ENCODE measurements at regions not wholly inside any gene's neighbourhood (a gene's known extent, or its start where the extent isn't known, plus 50 kb on each side); places are given as distances from the start of the nearest gene placed in this dataset.
"Not testable (repeated sequence)": the region's sequence is repeated elsewhere in the genome, so short reads cannot be mapped to it uniquely, and the experiment has no call there.

DNA sequence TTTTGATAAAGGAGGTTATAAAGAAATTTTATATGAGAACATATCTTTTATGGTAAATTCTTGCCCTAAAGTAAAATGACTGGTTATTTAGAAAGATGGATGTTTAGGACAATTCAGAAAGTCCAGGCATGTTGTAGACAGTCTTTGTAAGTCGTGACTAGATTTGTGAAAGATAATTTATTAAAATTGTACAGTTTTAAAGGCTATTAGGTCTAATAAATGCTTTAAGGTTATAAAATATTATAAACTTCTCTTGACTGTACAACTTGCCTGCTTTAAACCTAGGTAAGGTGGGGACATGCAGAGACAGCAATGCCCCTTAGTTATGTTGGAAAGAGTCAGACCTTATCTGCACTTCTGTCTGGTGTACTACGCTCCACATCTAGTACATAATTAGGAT lies 933.5 kb downstream of the SI start:
- no peak for DNase-seq (ENCODE audit: low read depth, low spot score)

DNA sequence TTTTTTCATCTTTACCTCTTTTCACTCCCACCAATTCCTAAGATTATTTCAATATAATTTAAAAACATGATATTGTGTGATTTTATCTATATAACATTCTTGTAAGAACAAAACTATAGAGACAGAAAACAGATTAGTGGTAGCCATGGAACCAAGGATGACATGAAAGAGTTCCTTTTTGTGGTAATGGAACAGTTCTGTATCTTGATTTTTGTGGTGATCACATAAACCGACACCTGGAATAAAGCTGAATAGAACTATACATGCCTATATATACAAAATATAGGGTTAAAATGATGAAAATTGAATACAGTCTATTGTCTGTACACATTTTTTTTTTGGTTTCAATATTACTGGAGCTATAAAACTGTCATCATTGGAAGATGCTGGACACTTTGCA lies 945.4 kb downstream of the SI start:
- DNase-seq (ENCODE audit: low read depth, low spot score) = no peak

DNA sequence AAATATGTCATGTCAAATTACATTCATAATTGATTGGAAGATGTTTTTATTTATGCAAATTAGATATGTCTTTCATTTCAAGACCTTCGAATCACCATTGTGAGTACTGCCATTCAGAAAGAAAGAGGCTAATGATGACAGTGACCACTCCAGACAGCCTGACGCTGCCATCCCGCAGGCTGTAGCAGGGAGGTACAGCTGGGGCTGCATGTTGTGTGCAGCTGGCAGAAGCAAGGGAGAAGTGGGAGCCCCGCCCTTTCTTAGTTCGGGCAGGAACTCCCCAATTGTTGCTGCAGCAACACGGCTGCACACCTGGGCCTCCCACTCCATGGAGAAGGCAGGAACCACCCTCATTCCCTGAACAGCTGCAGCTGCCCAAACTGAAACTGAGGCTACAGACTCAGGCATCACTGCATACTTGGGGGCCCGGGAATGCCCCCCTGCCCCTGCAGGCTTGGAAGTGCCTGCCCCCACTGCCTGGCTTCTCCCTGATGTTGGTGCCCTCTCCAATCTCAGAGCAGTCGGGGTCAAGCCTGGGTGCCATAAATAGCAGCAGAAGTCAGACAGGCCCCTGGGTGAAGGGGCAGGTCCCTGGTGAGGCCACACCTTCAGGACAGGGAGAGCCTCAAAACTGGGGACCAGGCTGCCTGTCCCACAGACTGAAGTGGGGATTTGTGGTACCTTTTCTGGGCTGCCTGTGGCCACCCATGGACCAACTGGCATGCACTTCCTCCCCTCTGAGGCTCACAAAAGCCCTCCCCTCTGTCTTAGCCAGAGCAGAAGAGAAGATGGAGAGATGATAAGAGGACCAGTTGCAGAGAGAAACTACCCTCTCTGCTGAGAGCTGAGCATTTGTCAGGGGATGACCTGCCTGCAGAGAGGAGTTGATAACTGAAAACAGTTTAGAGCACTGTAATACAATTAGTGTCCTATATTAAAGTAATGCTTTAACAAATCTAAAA lies 964.6 kb downstream of the SI start:
- no peak for DNase-seq (ENCODE audit: low read depth, low spot score)

DNA sequence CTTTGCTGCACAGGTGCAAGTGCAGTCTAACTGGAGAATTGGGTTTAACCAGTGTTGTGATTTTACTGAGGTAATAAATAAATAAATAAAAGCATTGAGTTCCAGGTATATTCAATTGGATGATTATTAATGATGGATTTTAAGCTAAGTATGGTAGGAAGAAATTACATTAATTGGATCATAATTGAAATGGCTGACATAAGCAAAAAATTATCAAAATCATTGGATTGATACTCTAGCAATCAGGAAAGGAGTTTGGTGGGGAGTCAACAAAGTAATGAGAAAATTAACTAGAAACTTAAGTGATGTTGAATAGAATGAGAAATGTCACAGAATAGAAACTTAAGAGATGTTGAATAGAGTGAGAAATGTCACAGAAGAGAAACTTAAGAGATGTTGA lies 981.9 kb downstream of the SI start:
- DNase-seq (ENCODE audit: low read depth, low spot score) = no peak

DNA sequence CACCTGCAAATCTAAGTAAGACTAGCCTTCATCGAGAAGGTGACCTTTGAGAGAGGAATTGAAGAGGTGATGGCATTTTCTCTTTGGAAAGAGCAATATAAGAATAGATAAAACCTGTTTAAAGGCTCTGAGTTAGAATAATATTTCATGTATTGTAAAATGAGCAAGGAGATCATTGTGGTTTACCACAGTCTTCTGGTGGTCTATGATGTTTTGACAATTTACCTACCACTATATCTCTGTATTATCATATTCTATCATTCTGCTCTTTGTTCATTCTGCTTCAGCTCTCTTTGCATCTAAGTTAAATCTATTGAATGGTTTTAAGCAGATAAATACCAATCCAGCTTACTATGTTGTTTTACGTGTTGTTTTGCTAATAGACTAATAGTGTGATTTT lies 982.3 kb downstream of the SI start:
- no peak for DNase-seq (ENCODE audit: low read depth, low spot score)

DNA sequence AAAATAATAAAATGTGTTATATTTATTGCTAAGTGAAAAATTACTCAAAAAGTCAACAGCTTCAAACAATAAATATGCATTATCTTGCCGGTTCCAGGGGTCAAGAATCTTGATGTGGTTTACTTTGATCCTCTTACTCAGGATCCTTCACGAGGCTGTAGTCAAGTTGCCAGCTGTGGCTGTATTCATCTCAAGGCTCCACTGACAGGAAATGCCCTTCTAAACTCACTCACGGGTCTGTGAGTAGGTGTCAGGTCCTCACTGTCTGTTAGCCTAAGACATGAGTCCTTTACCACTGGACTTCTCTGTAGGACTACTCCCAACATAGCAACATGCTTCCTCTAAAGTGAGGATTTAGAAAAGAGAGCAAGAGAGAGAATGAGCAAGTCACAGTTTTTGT lies 983.0 kb downstream of the SI start:
- no peak for DNase-seq (ENCODE audit: low read depth, low spot score)

DNA sequence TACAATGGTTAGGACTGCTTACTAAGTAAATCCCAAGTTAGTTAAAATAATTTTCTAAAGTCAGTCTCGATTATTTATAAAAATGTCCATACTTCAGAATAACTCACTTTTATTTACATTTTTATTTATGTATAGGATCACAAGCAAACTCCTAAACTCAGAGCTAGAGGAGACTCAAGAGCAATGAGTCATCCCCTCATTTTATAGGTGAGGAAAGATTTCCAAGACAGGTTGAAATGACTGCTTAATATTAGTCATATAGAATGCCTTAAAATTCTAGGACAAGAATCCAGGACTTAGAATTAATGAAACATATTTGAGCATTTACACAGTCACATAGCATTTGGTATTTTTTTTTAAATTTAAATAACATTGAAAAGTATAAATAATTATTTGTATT lies 983.8 kb downstream of the SI start:
- no peak for DNase-seq (ENCODE audit: low read depth, low spot score)

DNA sequence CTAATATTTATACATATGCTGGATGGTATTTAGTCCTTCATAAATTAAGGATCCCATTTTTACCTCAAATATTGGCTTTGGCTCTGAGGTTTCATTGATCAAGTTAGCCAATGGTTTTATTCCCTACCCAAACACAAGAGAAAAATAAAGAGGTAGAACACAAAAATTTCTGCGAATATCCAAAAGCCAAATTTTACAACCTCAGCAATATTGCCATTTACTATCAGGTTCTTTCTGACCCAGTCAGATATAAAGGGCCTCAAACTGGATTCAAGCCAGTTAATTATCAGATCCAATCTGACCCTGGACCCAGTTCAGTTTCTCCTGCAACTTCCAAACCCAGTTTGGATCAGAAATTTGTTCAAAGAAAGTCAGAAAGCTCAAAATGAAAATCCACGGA lies 998.1 kb downstream of the SI start:
- no peak for DNase-seq (ENCODE audit: low read depth, low spot score)

DNA sequence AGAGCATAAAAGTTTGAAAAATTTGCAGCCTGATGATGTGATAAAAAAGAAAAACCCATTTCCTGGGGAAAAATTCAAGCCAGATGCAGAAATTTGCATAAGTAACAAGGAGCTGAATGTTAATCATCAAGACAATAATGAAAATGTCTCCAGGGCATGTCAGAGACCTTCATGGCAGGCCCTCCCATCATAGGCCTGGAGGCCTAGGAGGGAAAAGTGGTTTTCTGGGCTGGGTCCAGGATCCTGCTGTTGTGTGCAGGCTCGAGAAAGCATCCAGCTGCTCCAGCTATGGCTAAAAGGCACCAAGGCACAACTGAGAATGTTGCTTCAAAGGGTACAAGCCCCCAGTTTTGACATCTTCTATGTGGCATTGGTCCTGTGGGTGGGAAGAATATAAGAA lies 1014.0 kb downstream of the SI start:
- no peak for DNase-seq (ENCODE audit: low read depth, low spot score)

DNA sequence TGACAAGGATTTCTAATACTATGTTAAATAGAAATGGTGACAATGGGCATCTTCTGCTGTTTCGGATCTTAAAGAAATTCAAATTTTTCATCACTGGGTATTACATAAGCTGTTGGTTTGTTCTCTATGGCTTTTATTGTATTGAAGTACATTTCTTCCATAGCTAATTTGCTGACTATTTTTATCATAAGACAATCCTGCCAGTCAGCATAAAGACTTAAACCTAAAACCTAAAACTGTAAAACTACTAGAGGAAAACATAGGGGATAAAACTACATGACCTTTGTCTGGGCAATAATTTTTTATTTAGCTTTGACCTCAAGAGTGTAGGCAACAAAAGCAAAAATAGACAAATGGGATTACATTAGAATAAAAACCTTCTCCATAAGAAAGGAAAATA lies 1017.4 kb downstream of the SI start:
- no peak for DNase-seq (ENCODE audit: low read depth, low spot score)

DNA sequence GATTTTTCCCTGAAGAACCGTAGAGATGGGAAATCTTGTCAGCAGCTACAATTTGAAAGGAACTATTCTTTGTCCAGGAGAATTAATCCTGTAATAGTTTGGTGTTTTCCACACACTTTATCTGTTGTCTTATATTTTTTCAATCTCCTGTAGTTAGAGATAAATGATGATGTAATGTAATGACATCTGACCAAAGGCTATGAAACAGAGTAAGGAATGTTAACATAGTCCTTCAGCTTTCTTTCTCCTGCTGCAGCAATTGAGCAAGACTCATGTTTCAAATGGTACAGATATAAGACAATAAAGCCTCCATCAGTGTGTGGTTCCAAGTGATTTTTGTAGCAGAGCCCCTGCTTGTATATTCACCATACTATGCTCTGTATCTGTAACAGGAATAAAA lies 1028.4 kb downstream of the SI start:
- DNase-seq (ENCODE audit: low read depth, low spot score) = no peak

DNA sequence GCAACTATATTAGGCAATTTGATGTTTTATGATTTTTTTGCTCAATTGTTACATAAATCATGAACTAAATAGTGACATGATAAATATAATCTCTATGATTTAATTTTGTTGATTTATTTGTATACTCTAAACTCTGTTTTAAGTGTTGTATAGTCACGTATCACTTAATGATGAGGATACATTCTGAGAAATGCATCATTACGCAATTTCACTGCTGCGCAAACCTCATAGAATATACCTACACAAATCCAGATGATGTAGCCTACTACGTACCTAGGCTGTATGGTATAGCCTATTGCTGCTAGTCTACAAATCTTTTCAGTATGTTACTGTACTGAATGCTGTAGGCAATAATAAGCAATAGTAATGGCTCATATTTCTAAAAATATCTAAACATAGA lies 1029.8 kb downstream of the SI start:
- DNase-seq (ENCODE audit: low read depth, low spot score) = no peak

DNA sequence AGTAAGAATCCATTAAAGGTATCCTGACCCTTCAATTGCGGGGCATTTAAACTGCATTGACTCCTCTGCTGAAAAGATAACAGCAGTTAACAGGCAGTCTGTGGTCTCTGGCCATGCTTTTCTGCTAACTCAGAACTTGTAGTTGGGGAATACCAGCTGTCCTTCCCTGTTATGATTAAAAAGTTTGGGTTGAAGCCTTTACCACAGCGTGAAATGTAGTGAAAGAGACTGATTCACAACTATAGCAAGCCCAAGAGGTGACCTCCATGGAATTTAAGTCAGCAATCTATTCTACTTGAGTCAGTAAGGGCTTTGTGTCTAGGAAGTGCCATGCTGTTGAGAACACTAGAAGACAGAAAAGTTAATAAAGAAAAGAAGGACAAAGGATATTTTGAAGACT lies 1037.3 kb downstream of the SI start:
- peak; percentile 8 for DNase-seq (ENCODE audit: low read depth, low spot score)

DNA sequence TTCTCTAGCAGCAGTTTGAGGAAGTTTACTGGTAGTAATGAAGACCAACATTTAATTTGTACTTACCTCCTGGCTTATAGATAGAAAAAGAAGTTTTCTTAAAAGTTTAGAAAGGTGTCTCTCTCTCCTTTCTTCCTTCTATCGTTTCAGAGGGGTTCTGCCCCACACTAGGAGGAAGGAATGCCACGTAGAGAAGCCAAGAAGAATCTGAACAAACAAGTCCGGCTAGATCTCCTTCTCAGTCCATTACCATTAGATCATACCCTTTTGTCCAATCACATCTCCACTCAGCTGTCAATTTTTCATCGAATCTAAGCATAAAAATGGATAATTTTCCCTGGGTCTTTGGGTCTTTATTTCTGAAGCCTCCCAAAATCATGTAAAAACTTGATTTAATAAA lies 1048.1 kb downstream of the SI start:
- DNase-seq (ENCODE audit: low read depth, low spot score) = no peak

DNA sequence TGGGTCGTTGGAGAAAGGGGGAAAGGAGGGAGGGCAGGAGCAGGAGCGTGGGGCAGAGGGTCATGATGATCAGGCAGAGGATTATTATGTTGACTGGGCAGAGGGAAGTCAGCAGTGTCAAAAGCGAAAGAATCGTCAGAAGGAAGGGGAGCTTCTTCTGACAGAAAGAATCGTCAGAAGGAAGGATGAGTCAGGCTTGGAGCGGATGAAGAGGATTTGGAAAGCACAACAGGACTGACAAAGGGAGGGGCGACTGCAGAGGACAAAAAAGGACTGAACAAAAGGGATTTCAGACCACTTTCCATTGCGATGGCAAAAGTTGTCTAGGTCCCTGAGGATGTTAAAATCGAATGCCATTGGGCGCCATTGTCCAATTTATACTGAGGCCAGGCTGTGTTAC lies 1053.5 kb downstream of the SI start:
- DNase-seq (ENCODE audit: low read depth, low spot score) = no peak

DNA sequence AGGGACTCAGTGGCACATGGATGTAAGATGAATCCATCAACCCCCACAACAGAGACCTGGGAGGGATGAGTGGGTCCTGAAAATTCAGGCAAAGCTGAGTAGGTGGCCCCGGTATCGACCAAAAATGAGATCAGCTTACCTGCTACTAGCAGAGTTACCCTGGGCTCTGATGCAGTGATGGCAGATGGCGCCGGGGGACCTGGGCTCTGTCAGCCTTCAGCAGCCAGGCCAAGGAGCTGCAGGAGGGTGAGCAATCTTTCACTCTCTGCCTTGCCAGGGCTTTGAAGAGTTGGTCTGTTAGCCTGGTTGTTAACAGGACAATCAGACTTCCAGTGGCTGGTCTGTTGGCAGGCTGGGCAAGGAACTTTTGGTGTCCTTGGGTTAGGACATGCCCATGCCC lies 1054.8 kb downstream of the SI start:
- DNase-seq (ENCODE audit: low read depth, low spot score) = no peak

DNA sequence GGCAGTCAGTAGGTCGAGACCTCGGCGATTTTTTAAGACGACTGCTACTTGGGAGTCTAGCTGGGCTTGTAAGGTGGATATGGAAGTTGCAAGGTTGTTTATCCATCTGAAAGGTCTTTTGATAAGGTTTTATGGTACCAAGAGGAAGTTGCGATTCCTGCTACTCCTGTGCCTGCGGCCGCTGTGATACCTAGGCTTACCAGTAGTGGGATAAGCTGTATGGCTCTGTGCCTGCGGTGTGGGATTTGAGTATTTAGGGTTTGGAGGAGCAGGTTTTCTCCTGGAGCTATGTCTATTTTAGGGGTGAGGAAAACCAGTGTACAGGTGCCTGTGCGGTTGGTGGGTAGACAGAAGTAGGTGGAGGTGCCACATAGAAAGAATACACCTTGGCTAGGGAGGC lies 1059.8 kb downstream of the SI start:
- no peak for DNase-seq (ENCODE audit: low read depth, low spot score)

DNA sequence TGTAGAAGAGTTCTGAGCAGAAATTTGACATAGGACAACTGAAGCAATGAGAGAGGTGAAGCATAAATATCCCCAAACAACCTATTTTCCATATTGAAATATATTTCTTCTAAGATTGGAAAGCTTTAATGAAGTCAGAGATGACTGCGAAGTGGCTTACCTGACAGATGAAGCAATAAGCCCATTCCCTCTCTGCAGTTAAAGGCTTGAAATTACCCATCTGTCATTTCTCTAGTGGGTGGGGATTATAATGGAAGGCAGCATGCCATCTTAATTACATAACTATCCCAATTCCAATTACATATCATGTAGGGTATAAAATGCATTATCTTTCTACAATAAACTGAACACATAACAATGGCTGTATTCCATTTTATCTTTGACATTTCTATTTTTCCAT lies 1070.5 kb downstream of the SI start:
- no peak for DNase-seq (ENCODE audit: low read depth, low spot score)

DNA sequence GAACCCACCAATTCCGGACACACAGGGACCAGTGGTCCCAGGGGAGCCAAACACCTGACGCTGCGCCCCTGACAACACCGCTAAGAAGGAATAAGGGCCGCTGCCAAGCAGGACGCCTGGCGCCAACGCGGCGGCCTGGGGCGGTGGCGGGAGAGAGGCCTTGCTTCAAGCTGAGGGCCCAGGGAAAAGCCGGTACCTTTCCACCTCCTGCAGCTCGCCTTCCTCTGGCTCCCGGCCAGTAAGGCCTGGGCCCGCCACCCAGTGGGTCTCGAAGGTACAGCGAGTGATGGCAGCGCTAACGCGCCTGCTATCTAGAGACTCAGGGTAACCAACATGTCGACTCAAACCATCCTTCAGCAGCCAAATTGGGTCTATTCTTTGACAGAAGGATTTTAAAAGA lies 1074.1 kb downstream of the SI start:
- DNase-seq (ENCODE audit: low read depth, low spot score) = no peak

DNA sequence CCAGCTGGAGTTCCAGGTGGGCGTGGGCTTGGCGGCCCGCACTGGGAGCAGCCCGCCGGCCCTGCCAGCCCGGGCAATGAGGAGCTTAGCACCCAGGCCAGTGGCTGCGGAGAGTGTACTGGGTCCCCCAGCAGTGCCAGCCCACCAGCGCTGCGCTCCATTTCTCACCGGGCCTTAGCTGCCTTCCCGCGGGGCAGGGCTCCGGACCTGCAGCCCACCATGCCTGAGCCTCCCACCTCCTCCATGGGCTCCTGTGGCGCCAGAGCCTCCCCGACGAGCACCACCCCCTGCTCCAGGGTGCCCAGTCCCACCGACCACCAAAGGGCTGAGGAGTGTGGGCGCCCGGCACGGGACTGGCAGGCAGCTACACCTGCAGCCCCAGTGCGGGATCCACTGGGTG lies 1075.3 kb downstream of the SI start:
- DNase-seq (ENCODE audit: low read depth, low spot score) = not testable (repeated sequence)

DNA sequence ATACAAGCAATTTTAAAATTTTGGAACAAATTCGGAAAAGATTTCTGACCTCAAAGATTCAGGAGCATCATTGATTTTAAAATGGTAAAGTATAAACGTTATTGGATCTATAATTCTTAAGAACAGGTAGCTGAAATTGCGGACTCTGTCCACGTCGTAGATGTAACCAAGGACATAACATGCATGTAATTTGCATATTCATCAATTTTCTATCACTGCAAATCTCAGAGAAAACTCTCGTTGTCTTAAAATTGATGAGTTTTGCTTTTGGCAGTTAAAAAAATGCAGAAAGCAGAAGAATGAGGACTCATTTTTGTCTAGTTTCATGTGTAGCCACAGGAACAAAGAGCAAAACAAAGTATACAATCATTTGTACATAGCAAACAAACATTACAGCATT lies 1094.4 kb downstream of the SI start:
- DNase-seq (ENCODE audit: low read depth, low spot score) = no peak

DNA sequence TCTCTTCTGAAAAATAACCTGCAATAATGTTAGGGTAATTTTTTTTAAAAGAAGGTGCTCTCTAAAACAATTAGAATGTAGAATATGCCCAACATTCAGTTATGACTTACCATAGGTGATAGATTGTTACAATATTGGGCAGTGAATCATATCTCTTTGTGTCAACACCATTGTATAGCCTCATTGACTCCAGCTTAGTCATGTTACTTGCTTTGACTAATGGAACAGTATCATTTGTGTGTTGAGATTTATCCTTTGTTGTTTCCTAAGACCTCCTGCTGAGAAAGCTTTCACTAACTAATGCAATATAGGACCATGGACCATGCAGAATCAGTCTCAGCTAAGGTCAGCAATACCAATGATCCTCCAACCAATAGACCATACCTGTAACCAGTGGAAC lies 1106.4 kb downstream of the SI start:
- no peak for DNase-seq (ENCODE audit: low read depth, low spot score)

DNA sequence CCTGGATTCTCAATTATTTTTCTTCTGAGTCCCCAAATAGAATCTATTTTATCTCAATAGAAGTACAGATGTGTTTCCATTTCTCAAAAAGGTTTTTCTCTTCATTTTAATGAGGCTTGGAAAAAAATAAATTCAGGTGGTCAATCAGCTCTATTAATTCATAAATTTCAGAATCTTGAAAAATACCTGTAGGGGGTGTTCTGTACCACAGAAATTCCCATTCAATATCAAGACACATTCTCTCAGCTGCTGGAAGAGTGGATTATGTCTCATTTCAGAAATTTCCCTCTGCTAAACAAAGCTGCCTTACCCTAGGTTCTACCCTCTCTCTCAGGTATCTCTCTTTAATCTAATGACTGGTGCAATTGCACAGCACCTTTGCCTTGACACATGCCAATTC lies 1121.2 kb downstream of the SI start:
- no peak for DNase-seq (ENCODE audit: low read depth, low spot score)

DNA sequence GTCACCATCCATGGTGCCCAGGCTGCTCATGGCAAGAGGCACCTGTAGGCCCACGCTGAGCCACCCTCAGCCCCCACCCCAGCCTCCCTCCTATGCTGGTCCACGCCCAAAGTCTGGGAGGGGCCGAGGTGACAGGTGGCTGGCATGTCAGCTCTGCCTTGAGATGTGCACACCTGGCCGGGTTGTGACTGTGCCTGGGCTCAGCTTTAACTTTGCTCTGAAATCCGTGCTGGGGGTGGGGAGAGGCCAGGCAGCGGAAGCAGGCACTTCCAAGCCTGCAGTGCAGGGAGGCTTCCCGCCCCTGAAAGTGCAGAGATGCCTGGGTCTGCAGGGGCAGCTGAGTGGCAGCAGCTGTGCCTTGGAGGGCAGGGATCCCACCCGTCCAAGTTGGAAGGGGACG lies 1124.8 kb downstream of the SI start:
- DNase-seq (ENCODE audit: low read depth, low spot score) = no peak
